GM23248 (cell line): ENCODE measurements at regions not wholly inside any gene's neighbourhood (a gene's known extent, or its start where the extent isn't known, plus 50 kb on each side); places are given as distances from the start of the nearest gene placed in this dataset.

Experiments used
- DNase-seq: peaks from one replicate; pipeline ENCODE4 v3.0.0-alpha.2; 2015
- H2AFZ ChIP-seq: fragments of 200-600 bp; sonication (generic); 2 replicates; pipeline ENCODE4 v1.6.1; 2016; ENCODE audit warnings: antibody characterized with exemption
- H3F3A ChIP-seq: fragments of 200-600 bp; sonication (generic); 2 replicates; pipeline ENCODE4 v1.6.1; 2016; ENCODE audit warnings: mild to moderate bottlenecking, antibody characterized with exemption, mixed run types; ENCODE audit not compliant: insufficient read depth
- H3K27ac ChIP-seq: fragments of 200-600 bp; sonication (generic); 2 replicates; pipeline ENCODE4 v1.5.1; 2016; ENCODE audit warnings: mild to moderate bottlenecking
- H3K27me3 ChIP-seq: fragments of 200-600 bp; sonication (generic); replicated peaks from 2 replicates; pipeline ENCODE4 v1.6.1; 2016; ENCODE audit warnings: mild to moderate bottlenecking; ENCODE audit not compliant: insufficient read depth
- H3K36me3 ChIP-seq: fragments of 200-600 bp; sonication (generic); 2 replicates; pipeline ENCODE4 v1.6.1; 2016; ENCODE audit warnings: low read depth, mild to moderate bottlenecking
- H3K4me1 ChIP-seq: fragments of 200-600 bp; sonication (generic); 2 replicates; pipeline ENCODE4 v1.6.1; 2016; ENCODE audit warnings: mild to moderate bottlenecking; ENCODE audit not compliant: insufficient read depth
- H3K4me2 ChIP-seq: fragments of 200-600 bp; sonication (generic); one replicate; pipeline ENCODE4 v1.6.1; 2016; ENCODE audit warnings: mild to moderate bottlenecking; ENCODE audit not compliant: unreplicated experiment
- H3K4me3 ChIP-seq: fragments of 200-600 bp; sonication (generic); 2 replicates; pipeline ENCODE4 v1.5.1; 2016; ENCODE audit warnings: mild to moderate bottlenecking
- H3K79me2 ChIP-seq: fragments of 200-600 bp; sonication (generic); 2 replicates; pipeline ENCODE4 v1.6.1; 2016; ENCODE audit warnings: mild to moderate bottlenecking; ENCODE audit not compliant: insufficient read depth
- H3K9ac ChIP-seq: fragments of 200-600 bp; sonication (generic); 2 replicates; pipeline ENCODE4 v1.6.1; 2016; ENCODE audit warnings: mild to moderate bottlenecking
- H3K9me2 ChIP-seq: fragments of 200-600 bp; sonication (generic); 2 replicates; pipeline ENCODE4 v1.6.1; 2016; ENCODE audit warnings: mixed run types, mild to moderate bottlenecking, moderate library complexity; ENCODE audit not compliant: insufficient read depth
- H3K9me3 ChIP-seq: fragments of 200-600 bp; sonication (generic); one replicate; pipeline ENCODE4 v1.6.1; 2017; ENCODE audit warnings: low read depth
- H4K20me1 ChIP-seq: fragments of 200-600 bp; sonication (generic); 2 replicates; pipeline ENCODE4 v1.6.0; 2016; ENCODE audit not compliant: insufficient read depth
- EZH2 ChIP-seq: fragments of 200-600 bp; sonication (generic); IDR thresholded peaks from 2 replicates; pipeline ENCODE4 v1.6.1; 2018; ENCODE audit warnings: antibody characterized with exemption, mild to moderate bottlenecking; ENCODE audit not compliant: insufficient read depth, poor library complexity, severe bottlenecking
- EZH2phosphoT487 ChIP-seq: fragments of 200-600 bp; sonication (generic); IDR thresholded peaks from 2 replicates; pipeline ENCODE4 v1.6.1; 2018; ENCODE audit warnings: antibody characterized with exemption, moderate library complexity, mild to moderate bottlenecking, low read depth; ENCODE audit not compliant: insufficient read depth
- whole genome bisulfite sequencing, 2 experiments: methylation state at CpG; one replicate each; pipeline ENCODE4 v1.1.6; 2015 to 2017; ENCODE audit warnings: low lambda C conversion rate in 2 of 2, low coverage in 1 of 2; ENCODE audit errors: missing lambda C conversion rate in 2 of 2; 5-methylcytosine and 5-hydroxymethylcytosine counted together
- in situ Hi-C: fragments of 300-500 bp; cut with MboI; formaldehyde crosslinking; loops from 2 replicates; pipeline ENCODE4 v1.15.0; 2020

DNA sequence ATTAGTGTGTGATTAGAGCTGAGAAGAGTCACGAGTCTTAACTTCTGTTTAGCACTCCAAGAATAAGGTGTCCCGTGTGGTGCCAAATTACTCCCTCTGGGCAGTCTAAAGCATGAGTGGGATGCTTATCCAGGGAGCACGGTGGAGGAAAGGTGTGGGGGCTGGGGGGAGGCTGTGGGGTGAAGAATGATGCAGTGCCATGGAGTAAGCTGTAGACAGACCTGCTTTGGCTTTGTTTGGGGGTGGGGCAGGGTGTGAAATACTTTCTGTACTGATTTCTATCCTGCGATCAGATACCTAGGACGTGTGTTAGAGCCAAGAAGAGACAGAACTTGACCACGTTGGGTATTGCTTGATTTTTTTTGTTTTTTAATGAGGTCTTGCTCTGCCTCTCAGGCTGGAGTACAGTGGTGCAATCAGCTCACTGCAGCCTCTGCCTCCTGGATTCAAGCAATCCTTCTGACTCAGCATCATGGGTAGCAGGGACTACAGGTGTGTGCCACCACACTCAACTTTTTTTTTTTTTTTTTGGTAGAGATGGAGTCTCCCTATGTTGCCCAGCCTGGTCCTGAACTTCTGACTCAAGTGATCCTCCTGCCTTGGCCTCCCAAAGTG is 232.8 kb downstream of the MAN2A1 start:
- Histone ChIP-seq H3K27ac (no peak overlapping the region), H3K9ac (no peak overlapping the region), H2AFZ (no peak overlapping the region), H3K27me3 (peaks cover 15% of the 10 kb centered on the region; the same call in 1 of the 2 replicates), H3K36me3 (no peaks in the 10 kb centered on the region), H3K9me3 (no peaks in the 10 kb centered on the region), H3K4me3 (no peak overlapping the region), H4K20me1 (no peaks in the 10 kb centered on the region), H3K9me2 (no peaks in the 10 kb centered on the region), H3K4me1 (no peaks in the 10 kb centered on the region), H3K4me2 (no peak overlapping the region), H3K79me2 (no peaks in the 10 kb centered on the region), H3F3A (no peaks in the 10 kb centered on the region)
- no peak for DNase-seq
- TF ChIP-seq EZH2phosphoT487 (no peak), EZH2 (no peak)
- 42 to 46% methylated on average over 4 to 6 of the region's 6 CpGs for WGBS, 2 experiments
- in situ Hi-C loops, result no loop called here

- Histone ChIP-seq H3K9me3 (no peaks in the 10 kb centered on the region), H3K27ac (no peak overlapping the region), H3K9ac (no peak overlapping the region), H3K9me2 (no peaks in the 10 kb centered on the region), H3K27me3 (peaks cover 15% of the 10 kb centered on the region; the same call in 1 of the 2 replicates), H4K20me1 (no peaks in the 10 kb centered on the region), H3K4me1 (no peaks in the 10 kb centered on the region), H3K4me3 (no peak overlapping the region), H2AFZ (no peak overlapping the region), H3K4me2 (no peak overlapping the region), H3K79me2 (no peaks in the 10 kb centered on the region), H3F3A (no peaks in the 10 kb centered on the region), H3K36me3 (no peaks in the 10 kb centered on the region)
- DNase-seq, result no peak
- no peak for TF ChIP-seq EZH2phosphoT487
- no peak for TF ChIP-seq EZH2
- in situ Hi-C loops, result no loop called here
- WGBS, 2 experiments, result 25 to 33% methylated on average over 1 of the region's 1 CpG
These were observed 233.5 kb downstream of the MAN2A1 start for GRCh38 chr5:109923205-109923604.

- Histone ChIP-seq H3K4me2 (no peak overlapping the region), H3K36me3 (no peaks in the 10 kb centered on the region), H3K4me3 (no peak overlapping the region), H3F3A (no peaks in the 10 kb centered on the region), H3K9me3 (no peaks in the 10 kb centered on the region), H2AFZ (no peak overlapping the region), H4K20me1 (no peaks in the 10 kb centered on the region), H3K27me3 (peaks cover 15% of the 10 kb centered on the region; the same call in 1 of the 2 replicates), H3K9ac (no peak overlapping the region), H3K79me2 (no peaks in the 10 kb centered on the region), H3K9me2 (no peaks in the 10 kb centered on the region), H3K27ac (no peak overlapping the region), H3K4me1 (no peaks in the 10 kb centered on the region)
- DNase-seq, result no peak
- no peak for TF ChIP-seq EZH2
- no peak for TF ChIP-seq EZH2phosphoT487
- WGBS, 2 experiments, result 54 to 63% methylated on average over 7 of the region's 7 CpGs
- in situ Hi-C loops, result no loop called here
These were observed 234.7 kb downstream of the MAN2A1 start for GRCh38 chr5:109924237-109925107.

DNA sequence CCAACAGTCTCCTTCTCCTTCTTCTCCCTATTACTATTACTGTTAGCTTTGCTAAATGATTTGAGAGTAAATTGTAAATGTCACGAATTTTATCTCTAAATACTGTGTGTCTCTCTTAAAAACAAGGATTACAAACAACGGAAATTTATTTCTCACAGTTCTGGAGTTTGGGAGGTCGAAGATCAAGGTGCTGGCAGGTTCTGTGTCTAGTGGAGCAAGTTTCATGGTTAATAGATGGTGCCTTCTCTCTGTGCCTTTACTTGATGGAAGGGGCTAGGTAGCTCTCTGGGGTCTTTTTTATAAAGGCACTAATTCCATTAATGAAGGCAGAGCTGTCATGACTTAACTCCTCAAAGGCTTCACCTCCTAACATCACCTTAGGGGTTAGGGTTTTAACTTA is 237.9 kb downstream of the MAN2A1 start:
- in situ Hi-C loops, result no loop called here
- no peak overlapping the region for H2AFZ ChIP-seq
- H4K20me1 ChIP-seq, result no peaks in the 10 kb centered on the region
- peaks cover 15% of the 10 kb centered on the region; the same call in 1 of the 2 replicates for H3K27me3 ChIP-seq
- H3K9ac ChIP-seq, result no peak overlapping the region
- 48 to 52% methylated on average over 3 of the region's 3 CpGs for WGBS, 2 experiments
- H3K36me3 ChIP-seq, result no peaks in the 10 kb centered on the region
- no peak overlapping the region for H3K27ac ChIP-seq
- no peak for DNase-seq
- no peaks in the 10 kb centered on the region for H3K9me2 ChIP-seq
- no peaks in the 10 kb centered on the region for H3K4me1 ChIP-seq
- H3F3A ChIP-seq, result no peaks in the 10 kb centered on the region
- no peak overlapping the region for H3K4me3 ChIP-seq
- TF ChIP-seq EZH2phosphoT487, result no peak
- no peak for TF ChIP-seq EZH2
- no peak overlapping the region for H3K4me2 ChIP-seq
- no peaks in the 10 kb centered on the region for H3K9me3 ChIP-seq
- no peaks in the 10 kb centered on the region for H3K79me2 ChIP-seq
